ENCODE measurements at regions not wholly inside any gene's neighbourhood (a gene's known extent, or its start where the extent isn't known, plus 50 kb on each side); places are given as distances from the start of the nearest gene placed in this dataset.
A peak's percentile ranks its signal among the peaks of the same experiment; 100 is the strongest.

DNA sequence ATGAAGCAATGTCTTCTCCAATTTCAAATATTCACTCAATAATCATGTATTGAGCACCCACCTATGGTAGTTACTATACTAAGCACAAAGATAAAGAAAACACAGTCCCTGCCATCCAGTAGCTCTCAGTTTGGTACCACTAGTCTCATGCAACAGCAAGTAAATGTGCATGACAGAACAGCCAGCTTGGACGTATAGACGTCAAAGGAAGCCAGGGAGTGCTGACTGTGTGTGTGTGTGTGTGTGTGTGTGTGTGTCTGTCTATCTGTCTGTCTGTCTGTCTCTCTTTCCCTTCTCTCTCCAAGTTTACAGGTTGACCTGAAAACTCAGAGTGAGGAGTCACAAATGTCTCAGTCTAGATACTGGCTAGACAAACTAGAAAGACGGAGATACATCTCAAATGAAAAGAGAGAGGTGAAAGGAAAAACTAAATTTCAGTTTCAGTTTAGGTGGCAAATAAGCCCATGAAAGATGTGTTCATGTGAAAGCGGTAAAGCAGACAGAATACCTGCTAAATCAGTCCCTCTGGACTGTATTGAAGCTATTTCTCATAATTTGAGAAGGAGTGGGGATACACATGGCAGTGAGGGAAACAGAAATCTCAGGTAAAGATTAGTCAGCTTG is 141.1 kb upstream of the PTPRG start:
- WGBS (ENCODE audit: insufficient coverage, insufficient replicate concordance, low lambda C conversion rate, missing lambda C conversion rate) = 17% methylated on average over 4 of the region's 4 CpGs
- Histone ChIP-seq H3K9me3 (replicated peaks; ENCODE audit: control insufficient read depth, insufficient read depth, low read length) (no peaks in the 10 kb centered on the region; the same call in 1 of the 3 replicates), H3K27me3 (replicated peaks in 1 of 2; ENCODE audit: control insufficient read depth in 2 of 2, insufficient read depth in 2 of 2, low read length in 1 of 2) (no peaks in the 10 kb centered on the region), H3K4me2 (ENCODE audit: control insufficient read depth, insufficient read depth) (peak overlapping the region; percentile 41), H3K4me3 (no peak overlapping the region), H3K36me3 (ENCODE audit: control insufficient read depth in 2 of 2, insufficient read depth in 2 of 2, low read length in 1 of 2) (no peaks in the 10 kb centered on the region), H3K79me2 (ENCODE audit: control insufficient read depth, insufficient read depth, low read length) (no peaks in the 10 kb centered on the region), H3K4me1 (ENCODE audit: control insufficient read depth, insufficient read depth, low read length) (peaks cover 3% of the 10 kb centered on the region; the same call in 1 of the 2 replicates), H2AFZ (ENCODE audit: control insufficient read depth, low read depth, low read length) (peak overlapping the region; percentile 37), H3K27ac (ENCODE audit: control insufficient read depth, insufficient read depth) (no peak overlapping the region), H4K20me1 (ENCODE audit: control insufficient read depth, insufficient read depth) (no peaks in the 10 kb centered on the region), H3K9ac (ENCODE audit: control insufficient read depth, insufficient read depth, low read length) (no peak overlapping the region)
- DNase-seq (ENCODE audit: low read depth, low spot score) (no peak), ATAC-seq (peak; percentile 91), FAIRE-seq (peak; percentile 18)
- CTCF ChIA-PET = interaction anchor here (0.9 to 4.3 kb wide), 8 partner anchors 12 to 411 kb away, joined by 3 to 29 read pairs (median 4); no protein-coding TSS in a partner anchor
- BruUV-seq (replicated peaks) = no TSS peak
- in situ Hi-C loops (cut with MboI) (no loop called here), intact Hi-C loops (cut with micrococcal nuclease; ENCODE audit: unreplicated experiment) (no loop called here)
- SMC1A ChIA-PET (ENCODE audit: uncharacterized antibody, unreplicated experiment) = interaction anchor here (0.6 to 1.8 kb wide), 12 partner anchors 25 to 768 kb away, joined by 3 to 8 read pairs (median 4); no protein-coding TSS in a partner anchor
- POLR2A ChIA-PET = interaction anchor here (0.6 to 1.0 kb wide), 5 partner anchors 26 to 630 kb away, joined by 3 to 4 read pairs (median 3); no protein-coding TSS in a partner anchor
- RAD21 ChIA-PET (ENCODE audit: unreplicated experiment) = interaction anchor here (0.7 to 3.0 kb wide), 11 partner anchors 35 to 818 kb away, joined by 3 to 16 read pairs (median 3); partner anchors contain the start of gene PTPRG
- TF ChIP-seq, protein P1, sequence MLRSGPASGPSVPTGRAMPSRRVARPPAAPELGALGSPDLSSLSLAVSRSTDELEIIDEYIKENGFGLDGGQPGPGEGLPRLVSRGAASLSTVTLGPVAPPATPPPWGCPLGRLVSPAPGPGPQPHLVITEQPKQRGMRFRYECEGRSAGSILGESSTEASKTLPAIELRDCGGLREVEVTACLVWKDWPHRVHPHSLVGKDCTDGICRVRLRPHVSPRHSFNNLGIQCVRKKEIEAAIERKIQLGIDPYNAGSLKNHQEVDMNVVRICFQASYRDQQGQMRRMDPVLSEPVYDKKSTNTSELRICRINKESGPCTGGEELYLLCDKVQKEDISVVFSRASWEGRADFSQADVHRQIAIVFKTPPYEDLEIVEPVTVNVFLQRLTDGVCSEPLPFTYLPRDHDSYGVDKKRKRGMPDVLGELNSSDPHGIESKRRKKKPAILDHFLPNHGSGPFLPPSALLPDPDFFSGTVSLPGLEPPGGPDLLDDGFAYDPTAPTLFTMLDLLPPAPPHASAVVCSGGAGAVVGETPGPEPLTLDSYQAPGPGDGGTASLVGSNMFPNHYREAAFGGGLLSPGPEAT (IDR thresholded peaks at IDR 0.05; ENCODE audit: low read depth) = peak; percentile 40; the same call in 1 of the 2 replicates
- TF ChIP-seq, protein P2, sequence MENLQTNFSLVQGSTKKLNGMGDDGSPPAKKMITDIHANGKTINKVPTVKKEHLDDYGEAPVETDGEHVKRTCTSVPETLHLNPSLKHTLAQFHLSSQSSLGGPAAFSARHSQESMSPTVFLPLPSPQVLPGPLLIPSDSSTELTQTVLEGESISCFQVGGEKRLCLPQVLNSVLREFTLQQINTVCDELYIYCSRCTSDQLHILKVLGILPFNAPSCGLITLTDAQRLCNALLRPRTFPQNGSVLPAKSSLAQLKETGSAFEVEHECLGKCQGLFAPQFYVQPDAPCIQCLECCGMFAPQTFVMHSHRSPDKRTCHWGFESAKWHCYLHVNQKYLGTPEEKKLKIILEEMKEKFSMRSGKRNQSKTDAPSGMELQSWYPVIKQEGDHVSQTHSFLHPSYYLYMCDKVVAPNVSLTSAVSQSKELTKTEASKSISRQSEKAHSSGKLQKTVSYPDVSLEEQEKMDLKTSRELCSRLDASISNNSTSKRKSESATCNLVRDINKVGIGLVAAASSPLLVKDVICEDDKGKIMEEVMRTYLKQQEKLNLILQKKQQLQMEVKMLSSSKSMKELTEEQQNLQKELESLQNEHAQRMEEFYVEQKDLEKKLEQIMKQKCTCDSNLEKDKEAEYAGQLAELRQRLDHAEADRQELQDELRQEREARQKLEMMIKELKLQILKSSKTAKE (IDR thresholded peaks at IDR 0.05; ENCODE audit: low read depth, poor library complexity, severe bottlenecking) = peak; percentile 41
- TF ChIP-seq NBN (IDR thresholded peaks at IDR 0.05) (peak; percentile 66; the same call in 1 of the 2 replicates), IKZF2 (IDR thresholded peaks at IDR 0.05) (peak; percentile 42 to 51; a peak in 2 of 4 replicates), HCFC1 (IDR thresholded peaks at IDR 0.05; ENCODE audit: low read length) (no peak), MTA2 (IDR thresholded peaks at IDR 0.05; ENCODE audit: low read depth) (peak; percentile 42; the same call in 1 of the 2 replicates), BHLHE40 (IDR thresholded peaks at IDR 0.05; ENCODE audit: borderline replicate concordance in 1 of 2, low read depth in 2 of 2, low read length in 1 of 2) (no peak), IKZF1 (conservative IDR thresholded peaks at IDR 0.05) (peak; percentile 34; the same call in 1 of the 2 replicates), MEF2B (IDR thresholded peaks at IDR 0.05; ENCODE audit: partially characterized antibody, poor library complexity, severe bottlenecking) (peak; percentile 56), NR2F1 (conservative IDR thresholded peaks at IDR 0.05) (no peak), EP300 (IDR thresholded peaks at IDR 0.05; ENCODE audit: borderline replicate concordance in 1 of 2, control insufficient read depth in 1 of 2, low read depth in 2 of 2, low read length in 2 of 2) (peak in 1 of 2 experiments; percentile 46; a peak in 1 of 4 replicates), MEF2A (IDR thresholded peaks at IDR 0.05; ENCODE audit: insufficient read depth, low read depth, low read length) (no peak)
- TF ChIP-seq, protein P3, sequence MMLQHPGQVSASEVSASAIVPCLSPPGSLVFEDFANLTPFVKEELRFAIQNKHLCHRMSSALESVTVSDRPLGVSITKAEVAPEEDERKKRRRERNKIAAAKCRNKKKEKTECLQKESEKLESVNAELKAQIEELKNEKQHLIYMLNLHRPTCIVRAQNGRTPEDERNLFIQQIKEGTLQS (IDR thresholded peaks at IDR 0.05; ENCODE audit: borderline replicate concordance, extremely low read depth, low read depth, low read length) = no peak
- TF ChIP-seq, protein P4, sequence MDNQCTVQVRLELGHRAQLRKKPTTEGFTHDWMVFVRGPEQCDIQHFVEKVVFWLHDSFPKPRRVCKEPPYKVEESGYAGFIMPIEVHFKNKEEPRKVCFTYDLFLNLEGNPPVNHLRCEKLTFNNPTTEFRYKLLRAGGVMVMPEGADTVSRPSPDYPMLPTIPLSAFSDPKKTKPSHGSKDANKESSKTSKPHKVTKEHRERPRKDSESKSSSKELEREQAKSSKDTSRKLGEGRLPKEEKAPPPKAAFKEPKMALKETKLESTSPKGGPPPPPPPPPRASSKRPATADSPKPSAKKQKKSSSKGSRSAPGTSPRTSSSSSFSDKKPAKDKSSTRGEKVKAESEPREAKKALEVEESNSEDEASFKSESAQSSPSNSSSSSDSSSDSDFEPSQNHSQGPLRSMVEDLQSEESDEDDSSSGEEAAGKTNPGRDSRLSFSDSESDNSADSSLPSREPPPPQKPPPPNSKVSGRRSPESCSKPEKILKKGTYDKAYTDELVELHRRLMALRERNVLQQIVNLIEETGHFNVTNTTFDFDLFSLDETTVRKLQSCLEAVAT (IDR thresholded peaks at IDR 0.05) = peak; percentile 55
